B cell (primary cell): ENCODE measurements at regions not wholly inside any gene's neighbourhood (a gene's known extent, or its start where the extent isn't known, plus 50 kb on each side); places are given as distances from the start of the nearest gene placed in this dataset.
"Not testable (repeated sequence)": the region's sequence is repeated elsewhere in the genome, so short reads cannot be mapped to it uniquely, and the experiment has no call there.

Source experiments
- ATAC-seq: fragments of 200-7000 bp; cut with Tn5 transposase; one replicate; pipeline ENCODE4 v1.10.0; 2021; ENCODE audit warnings: low read depth, mild to moderate bottlenecking, moderate number of reproducible peaks, moderate library complexity
- CTCF ChIA-PET: fragments of 350-600 bp; sonication (Branson Sonifier 250); formaldehyde crosslinking; loops from one replicate; lab custom pipeline; 2021; ENCODE audit warnings: antibody characterized with exemption, inconsistent platforms; lab: Charles Lee
- POLR2A ChIA-PET: fragments of 350-600 bp; sonication (Branson Sonifier 250); formaldehyde crosslinking; loops from one replicate; lab custom pipeline; 2021; ENCODE audit warnings: antibody characterized with exemption; lab: Charles Lee
- DNase-seq: peaks from one replicate; pipeline ENCODE4 v3.0.0; 2013
- H2AFZ ChIP-seq: 2 replicates; pipeline ENCODE4 v1.6.1; 2012; ENCODE audit warnings: mild to moderate bottlenecking, low read depth, low read length; ENCODE audit not compliant: insufficient read depth, poor library complexity, severe bottlenecking
- H3K27ac ChIP-seq, 2 donors: 1 replicate in 1 of 2; 2 replicates in 1 of 2; pipeline ENCODE4 v1.5.1; 2012 to 2013; ENCODE audit warnings: low read length in 2 of 2, mild to moderate bottlenecking in 2 of 2, moderate library complexity in 1 of 2
- H3K27me3 ChIP-seq, 4 experiments: fragments of 200-600 bp in 1 of 4; sonication (generic) in 1 of 4; replicated peaks in 1 of 4; 1 replicate in 2 of 4; 2 replicates in 2 of 4; pipeline versions ENCODE4 v1.6.1 to v1.7.0; 2013 to 2016; ENCODE audit warnings: low read length in 3 of 4, mild to moderate bottlenecking in 2 of 4, mixed read lengths in 1 of 4, moderate library complexity in 1 of 4; ENCODE audit not compliant: insufficient read depth in 4 of 4, control insufficient read depth in 3 of 4; ENCODE audit errors: control extremely low read depth in 1 of 4
- H3K36me3 ChIP-seq, 2 experiments: replicated peaks in 1 of 2; 1 replicate in 1 of 2; 2 replicates in 1 of 2; pipeline versions ENCODE4 v1.6.1 to v1.7.1; 2013; ENCODE audit warnings: low read length in 1 of 2; ENCODE audit not compliant: insufficient read depth in 2 of 2, control insufficient read depth in 1 of 2; ENCODE audit errors: control extremely low read depth in 1 of 2, extremely low read depth in 1 of 2
- H3K4me1 ChIP-seq, 2 donors: fragments of 200-600 bp in 1 of 2; sonication (generic) in 1 of 2; 1 replicate in 1 of 2; 2 replicates in 1 of 2; pipeline versions ENCODE4 v1.5.1 to v1.6.1; 2013 to 2017; ENCODE audit warnings: low read length in 2 of 2; ENCODE audit not compliant: control insufficient read depth in 2 of 2, insufficient read depth in 2 of 2
- H3K4me2 ChIP-seq: replicated peaks from 2 replicates; pipeline ENCODE3; 2012; ENCODE audit warnings: mild to moderate bottlenecking, low read depth, low read length; ENCODE audit not compliant: poor library complexity, severe bottlenecking
- H3K4me3 ChIP-seq, 5 experiments: fragments of 200-600 bp in 1 of 5; sonication (generic) in 1 of 5; 1 replicate in 3 of 5; 2 replicates in 2 of 5; pipeline versions ENCODE4 v1.5.1 to v1.7.0; 2011 to 2016; ENCODE audit warnings: low read length in 4 of 5, mild to moderate bottlenecking in 4 of 5, low read depth in 2 of 5, control low read depth in 1 of 5, moderate library complexity in 1 of 5; ENCODE audit not compliant: insufficient read depth in 1 of 5; ENCODE audit errors: control extremely low read depth in 1 of 5, extremely low read depth in 1 of 5
- H3K79me2 ChIP-seq: fragments of 200-600 bp; sonication (generic); one replicate; pipeline ENCODE4 v1.6.0; 2016; ENCODE audit warnings: low read length; ENCODE audit not compliant: control insufficient read depth, insufficient read depth
- H3K9ac ChIP-seq: fragments of 200-600 bp; sonication (generic); 2 replicates; pipeline ENCODE4 v1.6.1; 2017; ENCODE audit warnings: mild to moderate bottlenecking, low read length, moderate library complexity
- H3K9me3 ChIP-seq, 3 donors: one replicate each; pipeline versions ENCODE4 v1.6.1 to v1.7.1; 2013; ENCODE audit warnings: low read length in 2 of 3; ENCODE audit not compliant: control insufficient read depth in 2 of 3, insufficient read depth in 1 of 3; ENCODE audit errors: control extremely low read depth in 1 of 3
- H4K20me1 ChIP-seq: 2 replicates; pipeline ENCODE4 v1.6.0; 2012; ENCODE audit warnings: mild to moderate bottlenecking, low read length; ENCODE audit not compliant: insufficient read depth, control insufficient read depth, poor library complexity, severe bottlenecking
- H3K27ac Mint-ChIP-seq: one replicate; pipeline ENCODE4 v1.8.0; 2021; ENCODE audit warnings: mixed read lengths
- H3K27me3 Mint-ChIP-seq: one replicate; pipeline ENCODE4 v1.8.0; 2021; ENCODE audit warnings: mixed read lengths
- H3K4me1 Mint-ChIP-seq: one replicate; pipeline ENCODE4 v1.8.0; 2021; ENCODE audit warnings: mixed read lengths
- H3K4me3 Mint-ChIP-seq: one replicate; pipeline ENCODE4 v1.8.0; 2021; ENCODE audit warnings: mixed read lengths
- H3K9me3 Mint-ChIP-seq: one replicate; pipeline ENCODE4 v1.8.0; 2022; ENCODE audit warnings: mixed read lengths; ENCODE audit not compliant: insufficient read depth
- EZH2 ChIP-seq: IDR thresholded peaks from 2 replicates; pipeline ENCODE4 v1.6.1; 2012; ENCODE audit warnings: borderline replicate concordance, low read depth, mild to moderate bottlenecking, moderate library complexity, low read length; ENCODE audit not compliant: insufficient read depth, poor library complexity, severe bottlenecking
- WGBS: methylation state at CpG from one replicate; pipeline ENCODE4 v1.1.5; 2013; ENCODE audit warnings: missing lambda C conversion rate; ENCODE audit not compliant: insufficient coverage; 5-methylcytosine and 5-hydroxymethylcytosine counted together
- intact Hi-C: fragments of 100-400 bp; cut with micrococcal nuclease; formaldehyde crosslinking; loops from one replicate; pipeline ENCODE4 v1.10.0; 2022
- TF ChIP-seq, protein P1 (sequence below): fragments of 200-600 bp; IDR thresholded peaks from one replicate; pipeline ENCODE4 v1.8.0; 2022; ENCODE audit warnings: antibody characterized with exemption, mild to moderate bottlenecking

- no peaks in the 10 kb centered on the region for H3K4me1 Mint-ChIP-seq
- no peak overlapping the region for H3K27ac Mint-ChIP-seq
- Histone ChIP-seq H3K27me3 (no peaks in the 10 kb centered on the region), H3K79me2 (no peaks in the 10 kb centered on the region), H3K4me3 (no peak overlapping the region), H3K4me1 (no peaks in the 10 kb centered on the region), H4K20me1 (no peaks in the 10 kb centered on the region), H3K9me3 (no peaks in the 10 kb centered on the region), H3K4me2 (no peak overlapping the region), H3K36me3 (no peaks in the 10 kb centered on the region), H3K9ac (no peak overlapping the region), H3K27ac (no peak overlapping the region), H2AFZ (no peak overlapping the region)
- no peaks in the 10 kb centered on the region for H3K9me3 Mint-ChIP-seq
- WGBS = no CpG with 5 or more reads among the region's 7 CpGs
- DNase-seq (no peak), ATAC-seq (no peak)
- H3K4me3 Mint-ChIP-seq = no peak overlapping the region
- intact Hi-C loops = no loop called here
- TF ChIP-seq EZH2 = no peak
- TF ChIP-seq, protein P1, sequence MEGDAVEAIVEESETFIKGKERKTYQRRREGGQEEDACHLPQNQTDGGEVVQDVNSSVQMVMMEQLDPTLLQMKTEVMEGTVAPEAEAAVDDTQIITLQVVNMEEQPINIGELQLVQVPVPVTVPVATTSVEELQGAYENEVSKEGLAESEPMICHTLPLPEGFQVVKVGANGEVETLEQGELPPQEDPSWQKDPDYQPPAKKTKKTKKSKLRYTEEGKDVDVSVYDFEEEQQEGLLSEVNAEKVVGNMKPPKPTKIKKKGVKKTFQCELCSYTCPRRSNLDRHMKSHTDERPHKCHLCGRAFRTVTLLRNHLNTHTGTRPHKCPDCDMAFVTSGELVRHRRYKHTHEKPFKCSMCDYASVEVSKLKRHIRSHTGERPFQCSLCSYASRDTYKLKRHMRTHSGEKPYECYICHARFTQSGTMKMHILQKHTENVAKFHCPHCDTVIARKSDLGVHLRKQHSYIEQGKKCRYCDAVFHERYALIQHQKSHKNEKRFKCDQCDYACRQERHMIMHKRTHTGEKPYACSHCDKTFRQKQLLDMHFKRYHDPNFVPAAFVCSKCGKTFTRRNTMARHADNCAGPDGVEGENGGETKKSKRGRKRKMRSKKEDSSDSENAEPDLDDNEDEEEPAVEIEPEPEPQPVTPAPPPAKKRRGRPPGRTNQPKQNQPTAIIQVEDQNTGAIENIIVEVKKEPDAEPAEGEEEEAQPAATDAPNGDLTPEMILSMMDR = no peak
- ChIA-PET CTCF (no interaction called here), POLR2A (no interaction called here)
- H3K27me3 Mint-ChIP-seq = no peaks in the 10 kb centered on the region
Observed at GRCh38 chr10:55519264-55519663, 718.2 kb upstream of the PCDH15 start.

DNA sequence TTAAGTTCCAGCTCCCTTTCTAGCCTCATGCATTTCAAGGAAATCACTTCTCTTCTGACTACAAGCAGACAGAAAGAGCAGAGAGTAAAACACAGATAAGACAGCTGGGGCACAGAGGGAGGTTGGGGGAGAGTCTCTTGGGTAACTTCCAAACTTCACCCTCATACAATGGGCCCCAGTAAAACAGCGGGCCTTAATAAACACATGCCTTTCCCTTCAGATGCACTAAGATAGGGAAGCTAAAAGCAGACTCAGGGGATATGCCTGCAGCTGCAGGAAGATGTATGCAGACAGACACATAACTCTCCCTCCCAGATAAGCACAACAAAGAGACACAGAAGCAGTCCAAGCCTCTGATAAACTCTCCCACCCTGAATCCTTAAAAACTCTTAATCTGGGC, 717.4 kb upstream of the PCDH15 start:
- H3K27me3 Mint-ChIP-seq, H3K4me3 Mint-ChIP-seq, H3K27me3 ChIP-seq, H3K4me3 ChIP-seq, H3K4me1 Mint-ChIP-seq, H3K9me3 ChIP-seq, H3K79me2 ChIP-seq, H3K9ac ChIP-seq, H3K4me1 ChIP-seq, DNase-seq, H2AFZ ChIP-seq, intact Hi-C loops, H3K36me3 ChIP-seq, H3K27ac ChIP-seq, H3K9me3 Mint-ChIP-seq, H3K27ac Mint-ChIP-seq, CTCF ChIA-PET, ATAC-seq, POLR2A ChIA-PET, H4K20me1 ChIP-seq, H3K4me2 ChIP-seq: not testable (repeated sequence)
- WGBS = no CpG with 5 or more reads among the region's 1 CpG
